ENCODE measurements at regions not wholly inside any gene's neighbourhood (a gene's known extent, or its start where the extent isn't known, plus 50 kb on each side); places are given as distances from the start of the nearest gene placed in this dataset.

GRCh38 chr4:115292320-115293092 lies 179.1 kb upstream of the NDST4 start:
- Histone ChIP-seq H3K27ac (no peak overlapping the region), H3K36me3 (no peaks in the 10 kb centered on the region), H3K9me3 (no peaks in the 10 kb centered on the region), H3K4me3 (no peak overlapping the region), H3K4me1 (no peaks in the 10 kb centered on the region), H3K27me3 (no peaks in the 10 kb centered on the region)
- 46 to 61% (median 55%) methylated on average over 2 of the region's 2 CpGs for WGBS, 5 donors
- intact Hi-C loops (cut with DNase I; ENCODE audit: low total_unique reads) = no loop called here
- TF ChIP-seq POLR2A (IDR thresholded peaks at IDR 0.05) = no peak
- no peak for TF ChIP-seq POLR2AphosphoS5 (IDR thresholded peaks at IDR 0.05)
- TF ChIP-seq EP300 (IDR thresholded peaks at IDR 0.05) = no peak
- TF ChIP-seq CTCF (IDR thresholded peaks at IDR 0.05) = no peak
- no peak for DNase-seq

- H3K4me1 ChIP-seq = no peaks in the 10 kb centered on the region
- intact Hi-C loops (cut with DNase I; ENCODE audit: low total_unique reads) = no loop called here
- H3K36me3 ChIP-seq = no peaks in the 10 kb centered on the region
- H3K9me3 ChIP-seq = no peaks in the 10 kb centered on the region
- no peaks in the 10 kb centered on the region for H3K27me3 ChIP-seq
- H3K27ac ChIP-seq = no peak overlapping the region
- TF ChIP-seq CTCF (IDR thresholded peaks at IDR 0.05) (no peak), POLR2AphosphoS5 (IDR thresholded peaks at IDR 0.05) (no peak), POLR2A (IDR thresholded peaks at IDR 0.05) (no peak), EP300 (IDR thresholded peaks at IDR 0.05) (no peak)
- no peak for DNase-seq
- no peak overlapping the region for H3K4me3 ChIP-seq
- 63 to 86% (median 68%) methylated on average over 1 of the region's 1 CpG for WGBS, 5 donors
These were observed 174.0 kb upstream of the NDST4 start for GRCh38 chr4:115287426-115287825.

GRCh38 chr4:115279330-115279729 lies 165.9 kb upstream of the NDST4 start:
- H3K4me3 ChIP-seq = no peak overlapping the region
- WGBS, 5 donors = 50 to 72% (median 61%) methylated on average over 2 of the region's 2 CpGs
- H3K9me3 ChIP-seq = no peaks in the 10 kb centered on the region
- H3K27ac ChIP-seq = no peak overlapping the region
- intact Hi-C loops (cut with DNase I; ENCODE audit: low total_unique reads) = no loop called here
- no peaks in the 10 kb centered on the region for H3K27me3 ChIP-seq
- no peak for DNase-seq
- TF ChIP-seq POLR2AphosphoS5 (IDR thresholded peaks at IDR 0.05) (no peak), POLR2A (IDR thresholded peaks at IDR 0.05) (no peak), EP300 (IDR thresholded peaks at IDR 0.05) (no peak), CTCF (IDR thresholded peaks at IDR 0.05) (no peak)
- no peaks in the 10 kb centered on the region for H3K36me3 ChIP-seq
- no peaks in the 10 kb centered on the region for H3K4me1 ChIP-seq

GRCh38 chr4:115278830-115279229 lies 165.4 kb upstream of the NDST4 start:
- 83 to 98% (median 93%) methylated on average over 1 of the region's 1 CpG for WGBS, 5 donors
- intact Hi-C loops (cut with DNase I; ENCODE audit: low total_unique reads) = no loop called here
- Histone ChIP-seq H3K9me3 (no peaks in the 10 kb centered on the region), H3K4me3 (no peak overlapping the region), H3K27ac (no peak overlapping the region), H3K36me3 (no peaks in the 10 kb centered on the region), H3K27me3 (no peaks in the 10 kb centered on the region), H3K4me1 (no peaks in the 10 kb centered on the region)
- no peak for DNase-seq
- no peak for TF ChIP-seq POLR2AphosphoS5 (IDR thresholded peaks at IDR 0.05)
- no peak for TF ChIP-seq CTCF (IDR thresholded peaks at IDR 0.05)
- no peak for TF ChIP-seq POLR2A (IDR thresholded peaks at IDR 0.05)
- TF ChIP-seq EP300 (IDR thresholded peaks at IDR 0.05) = no peak
